Gastrocnemius medialis (tissue), 4 donors: ENCODE measurements at regions not wholly inside any gene's neighbourhood (a gene's known extent, or its start where the extent isn't known, plus 50 kb on each side); places are given as distances from the start of the nearest gene placed in this dataset.

Experiments used
- POLR2A ChIP-seq, 2 donors: fragments of 450-650 bp; IDR thresholded peaks; one replicate each; pipeline ENCODE4 v1.6.1; 2017; ENCODE audit warnings: antibody characterized with exemption in 2 of 2, mild to moderate bottlenecking in 2 of 2, moderate library complexity in 2 of 2
- TF ChIP-seq, protein P1 (sequence below), 5 experiments: fragments of 450-650 bp in 3 of 5; fragments of 200-600 bp in 2 of 5; sonication (generic) in 2 of 5; IDR thresholded peaks in 4 of 5; conservative IDR thresholded peaks in 1 of 5; 1 replicate in 4 of 5; 2 replicates in 1 of 5; pipeline ENCODE4 v1.5.1; 2016 to 2019; ENCODE audit warnings: antibody characterized with exemption in 5 of 5, mild to moderate bottlenecking in 3 of 5, moderate library complexity in 3 of 5

DNA sequence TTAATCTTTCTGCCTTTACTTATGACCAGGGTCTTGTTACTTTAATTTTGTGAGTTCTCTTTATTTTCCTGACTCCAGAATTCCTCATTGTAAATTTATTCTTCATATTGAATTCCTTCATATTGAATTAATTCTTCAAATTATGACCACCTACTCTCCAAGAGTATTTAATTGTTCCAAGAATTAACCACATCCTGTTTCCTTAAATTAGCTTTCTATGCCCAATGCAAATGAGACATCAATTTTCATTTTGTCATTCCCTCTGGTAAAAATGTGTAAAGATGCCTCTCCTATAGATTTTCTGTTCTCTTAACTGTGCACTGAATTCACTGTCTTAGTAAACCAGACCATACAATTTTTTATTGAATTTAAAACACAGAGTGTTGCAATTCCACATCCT is 211.2 kb upstream of the GRIA4 start:
- TF ChIP-seq, protein P1, sequence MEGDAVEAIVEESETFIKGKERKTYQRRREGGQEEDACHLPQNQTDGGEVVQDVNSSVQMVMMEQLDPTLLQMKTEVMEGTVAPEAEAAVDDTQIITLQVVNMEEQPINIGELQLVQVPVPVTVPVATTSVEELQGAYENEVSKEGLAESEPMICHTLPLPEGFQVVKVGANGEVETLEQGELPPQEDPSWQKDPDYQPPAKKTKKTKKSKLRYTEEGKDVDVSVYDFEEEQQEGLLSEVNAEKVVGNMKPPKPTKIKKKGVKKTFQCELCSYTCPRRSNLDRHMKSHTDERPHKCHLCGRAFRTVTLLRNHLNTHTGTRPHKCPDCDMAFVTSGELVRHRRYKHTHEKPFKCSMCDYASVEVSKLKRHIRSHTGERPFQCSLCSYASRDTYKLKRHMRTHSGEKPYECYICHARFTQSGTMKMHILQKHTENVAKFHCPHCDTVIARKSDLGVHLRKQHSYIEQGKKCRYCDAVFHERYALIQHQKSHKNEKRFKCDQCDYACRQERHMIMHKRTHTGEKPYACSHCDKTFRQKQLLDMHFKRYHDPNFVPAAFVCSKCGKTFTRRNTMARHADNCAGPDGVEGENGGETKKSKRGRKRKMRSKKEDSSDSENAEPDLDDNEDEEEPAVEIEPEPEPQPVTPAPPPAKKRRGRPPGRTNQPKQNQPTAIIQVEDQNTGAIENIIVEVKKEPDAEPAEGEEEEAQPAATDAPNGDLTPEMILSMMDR (IDR thresholded peaks at IDR 0.05 in 4 of 5, conservative IDR thresholded peaks at IDR 0.05 in 1 of 5) = no peak
- TF ChIP-seq POLR2A (IDR thresholded peaks at IDR 0.05) = no peak
